Mesenchymal stem cell (in vitro differentiated cells and primary cell): ENCODE measurements at regions not wholly inside any gene's neighbourhood (a gene's known extent, or its start where the extent isn't known, plus 50 kb on each side); places are given as distances from the start of the nearest gene placed in this dataset.

Source experiments
- DNase-seq: peaks from one replicate; pipeline ENCODE4 v3.0.0-alpha.2; 2013
- H2AFZ ChIP-seq: one replicate; pipeline ENCODE4 v1.6.1; 2013; ENCODE audit warnings: low read depth, mild to moderate bottlenecking, control low read depth, inconsistent platforms, low read length, moderate library complexity
- H2AK5ac ChIP-seq: 2 replicates; pipeline ENCODE4 v1.6.1; 2013; ENCODE audit warnings: low read length, moderate library complexity, mild to moderate bottlenecking, inconsistent platforms; ENCODE audit not compliant: severe bottlenecking
- H2BK120ac ChIP-seq: one replicate; pipeline ENCODE4 v1.6.1; 2013; ENCODE audit warnings: low read depth, mild to moderate bottlenecking, inconsistent platforms, low read length, moderate library complexity
- H2BK12ac ChIP-seq, 2 experiments: one replicate each; pipeline ENCODE4 v1.6.1; 2013; ENCODE audit warnings: inconsistent platforms in 2 of 2, low read length in 2 of 2, mild to moderate bottlenecking in 2 of 2, moderate library complexity in 2 of 2, control low read depth in 1 of 2
- H2BK15ac ChIP-seq: one replicate; pipeline ENCODE4 v1.6.1; 2013; ENCODE audit warnings: mild to moderate bottlenecking, low read depth, inconsistent platforms; ENCODE audit not compliant: poor library complexity, severe bottlenecking
- H2BK5ac ChIP-seq: 2 replicates; pipeline ENCODE4 v1.6.1; 2013; ENCODE audit warnings: low read depth, mild to moderate bottlenecking, low read length, control low read depth, inconsistent platforms; ENCODE audit not compliant: poor library complexity, severe bottlenecking
- H3K14ac ChIP-seq, 2 experiments: one replicate each; pipeline ENCODE4 v1.6.1; 2013; ENCODE audit warnings: inconsistent platforms in 2 of 2, low read length in 2 of 2, control low read depth in 1 of 2, mild to moderate bottlenecking in 1 of 2, moderate library complexity in 1 of 2
- H3K18ac ChIP-seq, 2 experiments: one replicate each; pipeline ENCODE4 v1.6.1; 2013; ENCODE audit warnings: inconsistent platforms in 2 of 2, low read length in 2 of 2, control low read depth in 1 of 2, low read depth in 1 of 2, mild to moderate bottlenecking in 1 of 2
- H3K23ac ChIP-seq, 2 experiments: one replicate each; pipeline ENCODE4 v1.6.1; 2013; ENCODE audit warnings: inconsistent platforms in 2 of 2, low read length in 2 of 2, mild to moderate bottlenecking in 2 of 2, moderate library complexity in 2 of 2, control low read depth in 1 of 2
- H3K27ac ChIP-seq: 2 replicates; pipeline ENCODE4 v1.5.1; 2013; ENCODE audit warnings: mild to moderate bottlenecking, moderate library complexity, low read length, control low read depth, inconsistent platforms; ENCODE audit not compliant: poor library complexity, severe bottlenecking
- H3K27me3 ChIP-seq, 2 experiments: 2 replicates each; pipeline versions ENCODE4 v1.6.1 to v1.7.0; 2013; ENCODE audit warnings: low read length in 2 of 2, mild to moderate bottlenecking in 2 of 2, moderate library complexity in 2 of 2, control low read depth in 1 of 2, inconsistent platforms in 1 of 2; ENCODE audit not compliant: control insufficient read depth in 1 of 2, insufficient read depth in 1 of 2
- H3K36me3 ChIP-seq, 2 experiments: 2 replicates each; pipeline versions ENCODE4 v1.6.1 to v1.7.0; 2013; ENCODE audit warnings: low read length in 2 of 2, control low read depth in 1 of 2, inconsistent platforms in 1 of 2, low read depth in 1 of 2, mild to moderate bottlenecking in 1 of 2; ENCODE audit not compliant: insufficient read depth in 2 of 2, control insufficient read depth in 1 of 2
- H3K4ac ChIP-seq, 2 experiments: one replicate each; pipeline ENCODE4 v1.6.1; 2013; ENCODE audit warnings: inconsistent platforms in 2 of 2, low read length in 2 of 2, mild to moderate bottlenecking in 2 of 2, moderate library complexity in 2 of 2, control low read depth in 1 of 2, low read depth in 1 of 2
- H3K4me1 ChIP-seq: 2 replicates; pipeline ENCODE4 v1.6.1; 2013; ENCODE audit warnings: low read depth, low read length, control low read depth; ENCODE audit not compliant: control insufficient read depth, insufficient read depth
- H3K4me2 ChIP-seq: 2 replicates; pipeline ENCODE4 v1.6.1; 2013; ENCODE audit warnings: low read length, mild to moderate bottlenecking, inconsistent platforms; ENCODE audit not compliant: poor library complexity, severe bottlenecking
- H3K4me3 ChIP-seq, 2 experiments: 2 replicates each; pipeline versions ENCODE4 v1.5.1 to v1.7.0; 2013; ENCODE audit warnings: low read length in 2 of 2, mild to moderate bottlenecking in 2 of 2, control low read depth in 1 of 2, low read depth in 1 of 2; ENCODE audit not compliant: insufficient read depth in 1 of 2
- H3K79me1 ChIP-seq: replicated peaks from 2 replicates; pipeline ENCODE4 v1.6.1; 2013; ENCODE audit warnings: mild to moderate bottlenecking, control low read depth, low read length, inconsistent platforms; ENCODE audit not compliant: poor library complexity, severe bottlenecking
- H3K9ac ChIP-seq: 2 replicates; pipeline ENCODE4 v1.7.0; 2013; ENCODE audit warnings: mild to moderate bottlenecking, low read length, moderate library complexity
- H3K9me3 ChIP-seq: 2 replicates; pipeline ENCODE4 v1.7.0; 2013; ENCODE audit warnings: mild to moderate bottlenecking, low read length; ENCODE audit not compliant: control insufficient read depth
- H4K8ac ChIP-seq: one replicate; pipeline ENCODE4 v1.6.1; 2013; ENCODE audit warnings: inconsistent platforms, mild to moderate bottlenecking, low read length, moderate library complexity
- H4K91ac ChIP-seq: one replicate; pipeline ENCODE4 v1.6.1; 2013; ENCODE audit warnings: mild to moderate bottlenecking, low read length, inconsistent platforms
- WGBS: methylation state at CpG from one replicate; pipeline ENCODE4 v1.1.7; 2013; ENCODE audit warnings: mixed read lengths; 5-methylcytosine and 5-hydroxymethylcytosine counted together

DNA sequence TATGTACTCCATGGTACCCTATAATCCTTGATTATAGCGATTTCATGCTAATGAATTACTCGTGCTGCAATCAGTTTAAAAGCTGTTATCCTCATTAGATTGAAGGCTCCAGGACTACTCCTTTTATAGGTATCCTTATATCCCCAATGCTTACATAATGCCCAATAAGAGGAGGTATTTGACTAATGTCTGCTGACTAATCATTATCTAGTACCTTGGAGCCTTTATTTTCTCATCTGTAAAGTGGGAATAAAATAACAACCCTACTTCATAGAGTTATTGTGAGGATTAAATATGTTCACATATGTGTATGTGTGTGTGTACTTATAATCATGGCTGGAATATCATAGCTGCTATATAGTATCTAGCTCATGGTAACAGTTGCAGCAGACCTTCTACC, 1031.5 kb downstream of the CDH11 start:
- Histone ChIP-seq H3K9ac (no peak overlapping the region), H3K14ac (no peak overlapping the region)
- WGBS: 80% methylated on average over 2 of the region's 2 CpGs

DNA sequence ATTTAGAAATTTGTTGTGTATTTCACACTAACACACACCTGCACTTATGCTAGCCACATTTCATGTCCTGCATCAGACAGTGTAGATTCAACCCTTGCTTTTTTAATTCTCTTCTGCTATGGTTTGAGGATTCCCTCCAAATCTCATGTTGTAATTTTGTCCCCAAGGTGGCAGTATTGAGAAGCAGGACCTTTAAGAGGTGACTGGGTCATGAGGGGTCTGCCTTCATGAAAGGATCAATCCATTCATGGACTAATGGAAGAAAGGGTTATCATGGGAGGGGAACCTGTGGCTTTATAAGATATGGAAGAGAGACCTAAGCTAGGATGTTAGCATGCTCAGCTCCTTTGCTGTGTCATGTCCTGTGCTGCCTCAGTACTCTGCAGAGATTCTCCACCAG, 1032.2 kb downstream of the CDH11 start:
- no peak overlapping the region for H3K27ac ChIP-seq
- H2BK12ac ChIP-seq: no peak overlapping the region
- H3K4me3 ChIP-seq: no peak overlapping the region
- peak; percentile 29 for DNase-seq
- no peak overlapping the region for H3K9ac ChIP-seq
- no peaks in the 10 kb centered on the region for H3K9me3 ChIP-seq
- no peaks in the 10 kb centered on the region for H3K36me3 ChIP-seq
- H4K8ac ChIP-seq: no peak overlapping the region
- peak overlapping the region; percentile 70 for H2AK5ac ChIP-seq
- no peak overlapping the region for H3K18ac ChIP-seq
- H3K27me3 ChIP-seq: no peaks in the 10 kb centered on the region
- H2BK15ac ChIP-seq: no peak overlapping the region
- H3K23ac ChIP-seq: no peak overlapping the region
- H2BK5ac ChIP-seq: no peak overlapping the region
- H3K4me2 ChIP-seq: no peak overlapping the region
- no peak overlapping the region for H2AFZ ChIP-seq
- no peak overlapping the region for H3K4ac ChIP-seq
- no peak overlapping the region for H2BK120ac ChIP-seq
- H4K91ac ChIP-seq: no peak overlapping the region
- no peaks in the 10 kb centered on the region for H3K79me1 ChIP-seq
- H3K4me1 ChIP-seq: no peaks in the 10 kb centered on the region
- no peak overlapping the region for H3K14ac ChIP-seq

More for the DNA sequence above, 1031.5 kb downstream of the CDH11 start:
- no peak overlapping the region for H3K4me2 ChIP-seq
- H2BK12ac ChIP-seq: no peak overlapping the region
- no peaks in the 10 kb centered on the region for H3K4me1 ChIP-seq
- no peak for DNase-seq
- no peaks in the 10 kb centered on the region for H3K79me1 ChIP-seq
- no peak overlapping the region for H2BK120ac ChIP-seq
- no peak overlapping the region for H3K18ac ChIP-seq
- no peak overlapping the region for H2AFZ ChIP-seq
- H3K27ac ChIP-seq: no peak overlapping the region
- no peaks in the 10 kb centered on the region for H3K9me3 ChIP-seq
- H3K4me3 ChIP-seq: no peak overlapping the region
- no peak overlapping the region for H2BK15ac ChIP-seq
- no peak overlapping the region for H4K8ac ChIP-seq
- H3K27me3 ChIP-seq: no peaks in the 10 kb centered on the region
- H3K4ac ChIP-seq: no peak overlapping the region
- no peaks in the 10 kb centered on the region for H3K36me3 ChIP-seq
- H2BK5ac ChIP-seq: no peak overlapping the region
- H2AK5ac ChIP-seq: no peak overlapping the region
- no peak overlapping the region for H3K23ac ChIP-seq
- no peak overlapping the region for H4K91ac ChIP-seq

DNA sequence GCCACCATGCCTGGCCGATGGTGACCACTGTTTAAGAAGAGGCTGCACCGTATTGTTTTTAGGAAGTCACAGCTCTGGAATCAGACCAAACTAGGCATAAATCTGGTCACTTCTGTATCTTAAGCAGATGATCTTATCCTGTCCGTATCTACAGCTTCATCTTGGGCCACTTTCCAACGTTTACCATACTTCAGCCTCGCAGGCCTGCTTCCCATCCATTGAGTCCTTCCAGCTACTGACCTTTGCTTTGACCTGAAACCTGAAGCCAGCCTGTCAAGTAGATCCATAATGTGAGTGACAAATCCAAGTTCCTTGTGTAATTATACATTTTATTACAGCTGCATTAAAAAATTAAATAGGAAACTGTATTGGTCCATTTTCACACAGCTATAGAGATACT, 1033.0 kb downstream of the CDH11 start:
- no peak overlapping the region for H2BK15ac ChIP-seq
- WGBS: 56% methylated on average over 5 of the region's 5 CpGs
- no peaks in the 10 kb centered on the region for H3K9me3 ChIP-seq
- H3K4me2 ChIP-seq: no peak overlapping the region
- no peak overlapping the region for H3K18ac ChIP-seq
- H3K36me3 ChIP-seq: no peaks in the 10 kb centered on the region
- H3K4me1 ChIP-seq: no peaks in the 10 kb centered on the region
- H3K79me1 ChIP-seq: no peaks in the 10 kb centered on the region
- no peak overlapping the region for H2BK5ac ChIP-seq
- H2AFZ ChIP-seq: no peak overlapping the region
- no peak overlapping the region for H2BK12ac ChIP-seq
- H3K4me3 ChIP-seq: no peak overlapping the region
- no peaks in the 10 kb centered on the region for H3K27me3 ChIP-seq
- no peak overlapping the region for H2BK120ac ChIP-seq
- H4K8ac ChIP-seq: no peak overlapping the region
- H3K9ac ChIP-seq: no peak overlapping the region
- no peak overlapping the region for H4K91ac ChIP-seq
- no peak overlapping the region for H3K27ac ChIP-seq
- H3K14ac ChIP-seq: no peak overlapping the region
- no peak overlapping the region for H3K23ac ChIP-seq
- no peak for DNase-seq
- no peak overlapping the region for H3K4ac ChIP-seq
- H2AK5ac ChIP-seq: no peak overlapping the region

DNA sequence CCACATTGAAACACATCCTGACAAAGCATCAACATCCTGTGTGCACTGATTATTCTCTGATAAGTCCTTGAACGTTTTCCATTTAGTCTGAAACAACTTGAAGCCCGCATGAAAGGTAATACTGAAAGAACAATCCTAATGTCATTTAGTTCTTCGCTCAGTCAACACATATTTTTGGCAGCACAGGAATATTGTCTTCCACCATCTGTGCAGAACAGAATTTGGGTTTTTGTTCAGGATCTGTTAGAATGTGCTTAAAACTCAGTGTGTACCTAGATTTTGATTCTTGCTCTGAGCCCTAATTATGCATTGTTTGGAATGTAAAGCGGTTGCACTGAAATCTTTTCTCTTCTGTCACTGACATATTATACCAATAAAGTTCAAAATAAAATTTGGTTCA, 1036.6 kb downstream of the CDH11 start:
- no peak overlapping the region for H2BK5ac ChIP-seq
- H3K4ac ChIP-seq: no peak overlapping the region
- no peak overlapping the region for H2BK12ac ChIP-seq
- no peaks in the 10 kb centered on the region for H3K4me1 ChIP-seq
- H2BK120ac ChIP-seq: no peak overlapping the region
- H2AFZ ChIP-seq: no peak overlapping the region
- no peak overlapping the region for H3K4me2 ChIP-seq
- H3K14ac ChIP-seq: no peak overlapping the region
- H4K8ac ChIP-seq: no peak overlapping the region
- H3K79me1 ChIP-seq: no peaks in the 10 kb centered on the region
- no peak overlapping the region for H3K18ac ChIP-seq
- H4K91ac ChIP-seq: no peak overlapping the region
- H3K27me3 ChIP-seq: no peaks in the 10 kb centered on the region
- no peak overlapping the region for H3K27ac ChIP-seq
- 87% methylated on average over 3 of the region's 4 CpGs for WGBS
- H3K36me3 ChIP-seq: no peaks in the 10 kb centered on the region
- no peak overlapping the region for H3K4me3 ChIP-seq
- H3K23ac ChIP-seq: no peak overlapping the region
- no peak for DNase-seq
- H3K9me3 ChIP-seq: no peaks in the 10 kb centered on the region
- H2AK5ac ChIP-seq: no peak overlapping the region
- no peak overlapping the region for H3K9ac ChIP-seq
- no peak overlapping the region for H2BK15ac ChIP-seq
